HepG2 (cell line): ENCODE measurements at regions not wholly inside any gene's neighbourhood (a gene's known extent, or its start where the extent isn't known, plus 50 kb on each side); places are given as distances from the start of the nearest gene placed in this dataset.
"Not testable (repeated sequence)": the region's sequence is repeated elsewhere in the genome, so short reads cannot be mapped to it uniquely, and the experiment has no call there.

Experiments
- ATAC-seq: fragments of 200-7000 bp; cut with Tn5 transposase; 3 replicates; pipeline ENCODE4 v1.9.1; 2020; ENCODE audit warnings: mild to moderate bottlenecking, moderate library complexity
- BruUV-seq: library from RNA; stranded (reverse); fragments of 400-500 nt; replicated peaks from 2 replicates; lab custom pipeline; 2021; lab: Mats Ljungman, UMichigan
- CTCF ChIA-PET: fragments of 300-600 bp; formaldehyde crosslinking; extraction: SDS; loops from one replicate; lab custom pipeline; 2021; ENCODE audit warnings: low total read pairs, inconsistent platforms, low intra/inter-chr PET ratio; lab: Yijun Ruan, JAX
- POLR2A ChIA-PET: fragments of 350-600 bp; sonication (Branson Sonifier 250); formaldehyde crosslinking; loops from one replicate; lab custom pipeline; 2020; ENCODE audit warnings: antibody characterized with exemption, inconsistent platforms; lab: Yijun Ruan, JAX
- DNase-seq: peaks from one replicate; pipeline ENCODE4 v3.0.0-alpha.2; 2015; ENCODE audit warnings: low spot score
- FAIRE-seq: peaks from 3 replicates; lab custom pipeline; 2011; peaks lifted over from hg19 to GRCh38; lab: Jason Lieb, UNC
- H2AFZ ChIP-seq: one replicate; pipeline ENCODE4 v1.6.1; 2011; ENCODE audit warnings: low read length, inconsistent platforms
- H3K27ac ChIP-seq: fragments of 300-600 bp; 3 replicates; pipeline ENCODE4 v1.8.0; 2011; ENCODE audit warnings: mixed run types, mild to moderate bottlenecking, mixed read lengths, low read length, inconsistent platforms; ENCODE audit not compliant: insufficient read depth; ENCODE audit errors: extremely low read length
- H3K27me3 ChIP-seq, 2 experiments: fragments of 200-600 bp in 1 of 2; 2 replicates in 1 of 2; 3 replicates in 1 of 2; pipeline versions ENCODE4 v1.6.0 to v1.8.0; 2011; ENCODE audit warnings: low read length in 2 of 2, mild to moderate bottlenecking in 2 of 2, moderate library complexity in 2 of 2, inconsistent platforms in 1 of 2; ENCODE audit not compliant: insufficient read depth in 2 of 2, control insufficient read depth in 1 of 2
- H3K36me3 ChIP-seq, 2 experiments: fragments of 200-600 bp in 1 of 2; replicated peaks in 1 of 2; 2 replicates in 1 of 2; 3 replicates in 1 of 2; pipeline versions ENCODE4 v1.5.1 to v1.8.0; 2011; ENCODE audit warnings: low read length in 2 of 2, inconsistent platforms in 1 of 2; ENCODE audit not compliant: insufficient read depth in 2 of 2, control insufficient read depth in 1 of 2
- H3K4me1 ChIP-seq: 2 replicates; pipeline ENCODE4 v1.5.1; 2012; ENCODE audit warnings: low read length, inconsistent platforms; ENCODE audit not compliant: insufficient read depth
- H3K4me2 ChIP-seq: 2 replicates; pipeline ENCODE4 v1.6.0; 2011; ENCODE audit warnings: low read depth, low read length, inconsistent platforms
- H3K4me3 ChIP-seq, 3 experiments: fragments of 200-600 bp in 1 of 3; sonication (generic), shearing (Covaris generic) in 1 of 3; replicated peaks in 1 of 3; 2 replicates each; pipeline ENCODE4 v1.5.1; 2011 to 2016; ENCODE audit warnings: low read length in 3 of 3, inconsistent platforms in 2 of 3, low read depth in 2 of 3, mild to moderate bottlenecking in 2 of 3, control low read depth in 1 of 3, mixed read lengths in 1 of 3; ENCODE audit not compliant: insufficient read depth in 1 of 3
- H3K79me2 ChIP-seq: one replicate; pipeline ENCODE4 v1.6.1; 2011; ENCODE audit warnings: low read length, inconsistent platforms; ENCODE audit not compliant: insufficient read depth
- H3K9ac ChIP-seq: 2 replicates; pipeline ENCODE4 v1.6.0; 2011; ENCODE audit warnings: mild to moderate bottlenecking, low read depth, low read length, inconsistent platforms; ENCODE audit not compliant: insufficient read depth
- H3K9me3 ChIP-seq: 2 replicates; pipeline ENCODE4 v1.5.1; 2012; ENCODE audit warnings: mild to moderate bottlenecking, low read length
- H4K20me1 ChIP-seq: 2 replicates; pipeline ENCODE4 v1.6.0; 2011; ENCODE audit warnings: inconsistent platforms, mild to moderate bottlenecking, low read length, moderate library complexity; ENCODE audit not compliant: insufficient read depth
- CEBPB ChIP-seq: IDR thresholded peaks from 2 replicates; pipeline ENCODE4 v1.6.1; 2011; ENCODE audit warnings: low read depth, low read length, improper control_type of control experiment, borderline replicate concordance
- MTA1 ChIP-seq: sonication (generic); formaldehyde crosslinking; IDR thresholded peaks from 2 replicates; pipeline ENCODE4 v1.4.0; 2020; ENCODE audit warnings: missing genetic modification reagents, mild to moderate bottlenecking, borderline replicate concordance
- STAT6 ChIP-seq: sonication (generic); formaldehyde crosslinking; IDR thresholded peaks from 2 replicates; pipeline ENCODE4 v1.4.0; 2020; ENCODE audit warnings: missing genetic modification reagents, mild to moderate bottlenecking, borderline replicate concordance
- USF2 ChIP-seq, 2 experiments: sonication (generic) in 1 of 2; formaldehyde crosslinking in 1 of 2; IDR thresholded peaks; 2 replicates each; pipeline versions ENCODE4 v1.5.1 to v1.6.1; 2011 to 2020; ENCODE audit warnings: borderline replicate concordance in 1 of 2, low read depth in 1 of 2, low read length in 1 of 2, mild to moderate bottlenecking in 1 of 2, missing genetic modification reagents in 1 of 2, moderate library complexity in 1 of 2
- ZNF121 ChIP-seq: sonication (generic); formaldehyde crosslinking; IDR thresholded peaks from 2 replicates; pipeline ENCODE4 v1.5.0; 2020; ENCODE audit warnings: mild to moderate bottlenecking, missing genetic modification reagents
- ZNF790 ChIP-seq: sonication (generic); formaldehyde crosslinking; IDR thresholded peaks from 2 replicates; pipeline ENCODE4 v1.8.0; 2022; ENCODE audit warnings: missing genetic modification reagents, mild to moderate bottlenecking, borderline replicate concordance
- WGBS: methylation state at CpG from one replicate; pipeline ENCODE4 v1.1.6; 2017; ENCODE audit warnings: low lambda C conversion rate; 5-methylcytosine and 5-hydroxymethylcytosine counted together
- in situ Hi-C: cut with HindIII; loops from 2 replicates; pipeline ENCODE4 v1.10.0; 2017; ENCODE audit warnings: low pct_unique_long_range_greater_than_20kb; ENCODE audit not compliant: extremely low pct_ligation_motif_present
- intact Hi-C: fragments of 100-400 bp; cut with micrococcal nuclease; formaldehyde crosslinking; loops from one replicate; pipeline ENCODE4 v1.10.0; 2022; ENCODE audit not compliant: unreplicated experiment

- Histone ChIP-seq H3K79me2 (peaks cover 92% of the 10 kb centered on the region), H3K36me3 (peaks cover 0 to 18% of the 10 kb centered on the region in 2 experiments; a peak in 4 of 5 replicates), H3K4me1 (peaks cover 31% of the 10 kb centered on the region)
- 100% methylated on average over 7 of the region's 10 CpGs for WGBS
- FAIRE-seq, DNase-seq, CTCF ChIA-PET, H3K9ac ChIP-seq, H3K27ac ChIP-seq, intact Hi-C loops, H3K27me3 ChIP-seq, POLR2A ChIA-PET, H3K4me3 ChIP-seq, H3K9me3 ChIP-seq, in situ Hi-C loops, BruUV-seq, H4K20me1 ChIP-seq, ATAC-seq, H2AFZ ChIP-seq, H3K4me2 ChIP-seq: not testable (repeated sequence)
- 0 out of 2 replicates have a peak, but pooled peaks have one; percentile 24 for TF ChIP-seq ZNF121 (CRISPR knock-in tag)
Observed at GRCh38 chr3:48068320-48068719, 52.1 kb upstream of the MAP4 start.

GRCh38 chr3:48067271-48067670, 51.1 kb upstream of the MAP4 start:
- Histone ChIP-seq H3K4me2 (no peak overlapping the region), H4K20me1 (peaks cover 4% of the 10 kb centered on the region), H3K9ac (no peak overlapping the region), H3K9me3 (no peaks in the 10 kb centered on the region), H3K27me3 (no peaks in the 10 kb centered on the region), H3K27ac (no peak overlapping the region), H3K79me2 (peaks cover 87% of the 10 kb centered on the region), H3K36me3 (peaks cover 0 to 18% of the 10 kb centered on the region in 2 experiments; a peak in 4 of 5 replicates), H2AFZ (no peak overlapping the region), H3K4me1 (peaks cover 31% of the 10 kb centered on the region), H3K4me3 (no peak overlapping the region)
- in situ Hi-C loops (no loop called here), intact Hi-C loops (no loop called here)
- WGBS = over 99% methylated on average over 4 of the region's 4 CpGs
- FAIRE-seq = no peak
- TF ChIP-seq USF2 (IDR thresholded peaks at IDR 0.05; ENCODE audit: low read depth, low read length) (no peak), USF2 (CRISPR knock-in tag; IDR thresholded peaks at IDR 0.05; ENCODE audit: borderline replicate concordance) (no peak), STAT6 (CRISPR knock-in tag) (no peak), CEBPB (0 out of 2 replicates have a peak, but pooled peaks have one; percentile 1), MTA1 (no peak), ZNF790 (CRISPR knock-in tag) (no peak)
- ChIA-PET CTCF (no interaction called here), POLR2A (no interaction called here)
- BruUV-seq = no TSS peak
- no peak for ATAC-seq
- no peak for DNase-seq
